ENCODE measurements at regions not wholly inside any gene's neighbourhood (a gene's known extent, or its start where the extent isn't known, plus 50 kb on each side); places are given as distances from the start of the nearest gene placed in this dataset.

DNA sequence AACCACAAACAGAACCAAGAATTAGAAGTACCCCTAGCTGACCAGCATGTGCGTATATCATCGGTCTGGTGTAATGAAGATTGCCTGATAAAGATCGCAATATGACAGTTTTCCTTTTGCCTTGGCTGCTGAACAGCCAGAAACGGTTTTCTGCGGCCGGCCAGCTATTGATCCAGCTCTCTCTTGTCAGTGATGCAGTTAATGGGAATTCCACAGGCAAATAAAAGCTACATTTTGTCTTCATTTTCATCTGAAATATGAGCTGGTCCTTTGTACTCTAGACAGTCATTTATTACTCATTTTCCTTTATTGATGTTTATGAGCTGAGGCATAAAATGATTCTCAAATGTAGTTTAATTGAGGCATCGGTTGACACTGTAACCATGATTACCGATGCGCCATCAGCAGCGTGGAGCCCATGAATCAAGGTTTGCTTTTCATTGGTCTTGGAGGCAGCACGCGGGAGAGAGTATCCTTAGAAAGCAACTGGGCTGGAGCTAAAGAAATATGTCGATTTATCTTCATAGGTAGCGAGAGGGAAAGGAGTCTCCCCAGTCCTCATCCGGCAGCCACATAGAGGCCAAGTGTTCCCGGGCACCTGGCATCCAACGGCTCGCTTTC is 535.2 kb downstream of the GALR1 start:
- TF ChIP-seq, protein P1, sequence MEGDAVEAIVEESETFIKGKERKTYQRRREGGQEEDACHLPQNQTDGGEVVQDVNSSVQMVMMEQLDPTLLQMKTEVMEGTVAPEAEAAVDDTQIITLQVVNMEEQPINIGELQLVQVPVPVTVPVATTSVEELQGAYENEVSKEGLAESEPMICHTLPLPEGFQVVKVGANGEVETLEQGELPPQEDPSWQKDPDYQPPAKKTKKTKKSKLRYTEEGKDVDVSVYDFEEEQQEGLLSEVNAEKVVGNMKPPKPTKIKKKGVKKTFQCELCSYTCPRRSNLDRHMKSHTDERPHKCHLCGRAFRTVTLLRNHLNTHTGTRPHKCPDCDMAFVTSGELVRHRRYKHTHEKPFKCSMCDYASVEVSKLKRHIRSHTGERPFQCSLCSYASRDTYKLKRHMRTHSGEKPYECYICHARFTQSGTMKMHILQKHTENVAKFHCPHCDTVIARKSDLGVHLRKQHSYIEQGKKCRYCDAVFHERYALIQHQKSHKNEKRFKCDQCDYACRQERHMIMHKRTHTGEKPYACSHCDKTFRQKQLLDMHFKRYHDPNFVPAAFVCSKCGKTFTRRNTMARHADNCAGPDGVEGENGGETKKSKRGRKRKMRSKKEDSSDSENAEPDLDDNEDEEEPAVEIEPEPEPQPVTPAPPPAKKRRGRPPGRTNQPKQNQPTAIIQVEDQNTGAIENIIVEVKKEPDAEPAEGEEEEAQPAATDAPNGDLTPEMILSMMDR (conservative IDR thresholded peaks at IDR 0.05; ENCODE audit: low read length) = no peak
- TF ChIP-seq EZH2phosphoT487 (IDR thresholded peaks at IDR 0.05; ENCODE audit: borderline replicate concordance, low read depth, low read length) = no peak
- CTCF ChIA-PET (ENCODE audit: unreplicated experiment) = no interaction called here
- H3K9me3 ChIP-seq (ENCODE audit: low read length) = no peaks in the 10 kb centered on the region
- no peak for DNase-seq (ENCODE audit: low spot score)
- BruUV-seq (replicated peaks) = no TSS peak
- H3K4me3 ChIP-seq (ENCODE audit: low read depth, low read length, poor library complexity, severe bottlenecking) = no peak overlapping the region
- H2AFZ ChIP-seq (ENCODE audit: low read length) = no peak overlapping the region
- intact Hi-C loops (cut with micrococcal nuclease; ENCODE audit: unreplicated experiment) = no loop called here
- H3K79me2 ChIP-seq (ENCODE audit: insufficient read depth, low read depth, low read length) = no peaks in the 10 kb centered on the region
- POLR2A ChIA-PET = no interaction called here
- no peaks in the 10 kb centered on the region for H3K9me2 ChIP-seq (ENCODE audit: insufficient read depth, low read length)
- H3K4me2 ChIP-seq (ENCODE audit: low read length) = no peak overlapping the region
- no peak overlapping the region for H3K27ac ChIP-seq (ENCODE audit: low read depth, low read length, poor library complexity, severe bottlenecking)
- no peaks in the 10 kb centered on the region for H4K20me1 ChIP-seq (ENCODE audit: insufficient read depth, low read length)
- no peaks in the 10 kb centered on the region for H3K36me3 ChIP-seq (ENCODE audit: insufficient read depth, low read length)
- no peaks in the 10 kb centered on the region for H3K4me1 ChIP-seq (ENCODE audit: insufficient read depth, low read length, poor library complexity, severe bottlenecking)

DNA sequence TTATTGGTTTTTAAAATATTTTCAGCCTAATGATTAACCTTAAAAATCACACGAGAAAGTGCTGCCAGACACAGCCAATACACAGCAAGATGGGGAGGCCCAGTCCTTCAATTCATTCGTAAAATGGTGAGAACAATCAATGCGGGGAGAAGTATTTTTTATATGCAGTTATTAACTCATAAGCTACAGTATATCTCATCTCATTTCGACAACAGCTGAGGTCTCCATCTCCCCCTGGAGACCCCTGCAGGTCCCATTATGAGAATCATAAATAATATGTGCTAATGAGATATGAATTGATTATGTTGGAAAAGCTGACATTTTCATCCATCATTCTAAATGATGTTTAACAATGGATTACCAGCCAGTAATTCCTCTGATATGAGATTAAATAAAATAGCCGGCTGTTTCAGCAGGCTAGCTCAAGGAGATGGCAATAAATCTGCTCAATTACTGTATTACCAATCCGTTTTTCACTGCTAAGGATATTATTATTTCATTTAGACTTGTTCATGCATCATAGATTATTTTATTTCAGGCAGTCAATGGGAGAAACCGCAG is 535.8 kb downstream of the GALR1 start:
- no peak for DNase-seq (ENCODE audit: low spot score)
- no peak overlapping the region for H2AFZ ChIP-seq (ENCODE audit: low read length)
- no peaks in the 10 kb centered on the region for H3K36me3 ChIP-seq (ENCODE audit: insufficient read depth, low read length)
- no TSS peak for BruUV-seq (replicated peaks)
- H3K4me3 ChIP-seq (ENCODE audit: low read depth, low read length, poor library complexity, severe bottlenecking) = no peak overlapping the region
- no peaks in the 10 kb centered on the region for H4K20me1 ChIP-seq (ENCODE audit: insufficient read depth, low read length)
- ChIA-PET POLR2A (no interaction called here), CTCF (ENCODE audit: unreplicated experiment) (no interaction called here)
- no peaks in the 10 kb centered on the region for H3K9me2 ChIP-seq (ENCODE audit: insufficient read depth, low read length)
- no peak overlapping the region for H3K27ac ChIP-seq (ENCODE audit: low read depth, low read length, poor library complexity, severe bottlenecking)
- H3K4me2 ChIP-seq (ENCODE audit: low read length) = no peak overlapping the region
- no peaks in the 10 kb centered on the region for H3K9me3 ChIP-seq (ENCODE audit: low read length)
- no peak for TF ChIP-seq EZH2phosphoT487 (IDR thresholded peaks at IDR 0.05; ENCODE audit: borderline replicate concordance, low read depth, low read length)
- TF ChIP-seq, protein P1 (conservative IDR thresholded peaks at IDR 0.05; ENCODE audit: low read length) = no peak
- no peaks in the 10 kb centered on the region for H3K79me2 ChIP-seq (ENCODE audit: insufficient read depth, low read depth, low read length)
- intact Hi-C loops (cut with micrococcal nuclease; ENCODE audit: unreplicated experiment) = no loop called here
- H3K4me1 ChIP-seq (ENCODE audit: insufficient read depth, low read length, poor library complexity, severe bottlenecking) = no peaks in the 10 kb centered on the region

DNA sequence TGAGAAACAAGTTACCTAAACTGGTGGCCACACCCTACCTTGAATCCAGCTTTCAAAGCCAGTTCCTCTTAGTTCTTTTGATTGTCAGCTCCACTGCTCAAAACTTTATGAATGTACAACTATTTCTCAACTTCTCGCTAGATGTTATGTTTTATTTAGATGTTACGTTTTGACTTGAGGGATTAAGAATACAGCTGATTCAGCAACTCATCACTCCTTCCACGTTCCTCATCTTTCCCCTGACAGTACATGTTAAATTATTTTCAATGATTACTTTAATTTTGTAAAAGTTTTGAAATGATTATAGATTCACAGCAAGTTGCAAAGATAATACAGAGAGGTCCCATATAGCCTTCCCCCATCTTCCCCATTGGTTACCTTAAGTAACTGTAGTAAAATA is 553.4 kb downstream of the GALR1 start:
- Histone ChIP-seq H3K36me3 (ENCODE audit: insufficient read depth, low read length) (no peaks in the 10 kb centered on the region), H3K4me1 (ENCODE audit: insufficient read depth, low read length, poor library complexity, severe bottlenecking) (no peaks in the 10 kb centered on the region), H3K79me2 (ENCODE audit: insufficient read depth, low read depth, low read length) (no peaks in the 10 kb centered on the region), H3K9me2 (ENCODE audit: insufficient read depth, low read length) (no peaks in the 10 kb centered on the region), H3K9me3 (ENCODE audit: low read length) (no peaks in the 10 kb centered on the region), H3K4me3 (ENCODE audit: low read depth, low read length, poor library complexity, severe bottlenecking) (no peak overlapping the region), H3K4me2 (ENCODE audit: low read length) (no peak overlapping the region), H4K20me1 (ENCODE audit: insufficient read depth, low read length) (no peaks in the 10 kb centered on the region), H3K27ac (ENCODE audit: low read depth, low read length, poor library complexity, severe bottlenecking) (no peak overlapping the region), H2AFZ (ENCODE audit: low read length) (no peak overlapping the region)
- ChIA-PET POLR2A (no interaction called here), CTCF (ENCODE audit: unreplicated experiment) (no interaction called here)
- no peak for DNase-seq (ENCODE audit: low spot score)
- intact Hi-C loops (cut with micrococcal nuclease; ENCODE audit: unreplicated experiment) = no loop called here
- BruUV-seq (replicated peaks) = no TSS peak
- TF ChIP-seq, protein P1 (conservative IDR thresholded peaks at IDR 0.05; ENCODE audit: low read length) = no peak
- TF ChIP-seq EZH2phosphoT487 (IDR thresholded peaks at IDR 0.05; ENCODE audit: borderline replicate concordance, low read depth, low read length) = no peak
